Dermis blood vessel endothelial cell (primary cell): ENCODE measurements at regions not wholly inside any gene's neighbourhood (a gene's known extent, or its start where the extent isn't known, plus 50 kb on each side); places are given as distances from the start of the nearest gene placed in this dataset.

Experiments used
- DNase-seq: peaks from one replicate; pipeline ENCODE4 v3.0.0; 2010

DNA sequence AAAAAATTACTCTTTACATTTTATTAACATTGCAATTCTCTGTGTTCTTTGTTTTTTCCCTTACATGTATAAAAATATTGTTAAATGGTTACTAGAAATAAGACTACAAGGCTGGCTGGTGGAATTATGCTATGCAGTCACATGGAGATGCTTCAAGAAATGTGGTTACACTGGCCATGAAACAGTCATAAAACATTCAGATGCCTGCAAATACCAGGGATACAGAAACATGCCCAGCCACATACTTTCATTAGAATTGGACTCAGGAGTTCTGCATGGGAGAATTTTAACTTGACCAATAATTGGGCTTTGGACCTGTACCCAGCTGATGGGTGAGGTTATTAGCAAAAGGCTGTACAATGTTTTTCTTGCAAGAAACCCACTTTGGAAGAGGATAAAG lies 1407.7 kb upstream of the SLC10A2 start:
- DNase-seq: no peak

DNA sequence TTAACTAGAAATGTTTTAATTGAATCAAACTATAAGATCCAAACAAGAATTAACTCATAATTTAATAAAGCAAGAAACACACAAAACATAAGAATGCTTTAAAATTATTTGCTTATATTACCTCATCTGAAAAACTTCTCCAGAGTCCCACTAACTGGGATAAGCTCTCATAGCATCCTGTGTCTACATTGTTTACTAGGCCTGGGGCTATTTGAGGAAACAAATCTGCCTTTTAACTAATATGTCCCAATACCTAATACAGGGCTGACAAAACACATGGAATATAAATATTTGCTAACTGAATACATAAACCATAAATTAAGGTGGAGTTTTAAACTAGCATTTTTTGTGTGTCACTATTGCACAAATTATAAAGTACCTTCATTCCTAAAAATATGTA lies 1399.8 kb upstream of the SLC10A2 start:
- DNase-seq: no peak

DNA sequence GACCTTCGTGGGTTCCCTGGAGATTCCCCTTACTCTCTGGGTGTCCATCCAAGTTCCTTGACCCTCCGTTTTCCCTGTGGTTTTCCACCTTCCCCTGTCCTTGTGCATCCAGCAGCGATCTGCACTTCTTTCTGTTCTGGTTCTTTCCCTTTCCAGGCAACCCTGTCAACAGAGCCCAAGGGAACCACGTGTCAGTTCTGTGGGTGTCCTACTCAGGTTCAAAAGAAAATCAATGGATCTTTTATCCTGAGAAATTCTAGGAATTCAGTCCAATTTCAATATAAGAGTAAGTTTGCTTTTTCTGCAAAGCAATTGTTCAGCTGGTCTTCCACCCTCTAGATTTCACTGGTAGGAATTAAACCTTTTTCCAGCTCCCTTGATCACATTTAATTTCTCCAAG lies 1394.8 kb upstream of the SLC10A2 start:
- DNase-seq: no peak

DNA sequence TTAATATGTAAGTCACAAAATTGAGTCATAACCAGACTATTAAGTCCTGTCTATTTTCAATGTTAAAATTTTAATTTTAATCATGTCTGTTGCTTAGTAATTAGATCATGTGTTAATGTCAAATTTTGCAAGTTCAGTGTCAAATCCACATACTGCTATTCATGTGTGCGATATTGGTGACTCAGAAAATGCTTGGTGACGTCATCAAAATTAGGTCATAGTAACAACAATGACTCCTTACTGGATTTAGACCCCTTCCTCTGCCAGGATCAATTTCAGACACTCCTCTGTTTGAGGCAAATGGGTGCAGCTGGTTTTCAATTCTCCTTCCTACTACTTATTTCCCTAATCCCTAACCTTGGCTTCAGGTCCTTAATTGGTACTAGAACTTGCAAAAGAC lies 1394.3 kb upstream of the SLC10A2 start:
- DNase-seq: peak; percentile 15

DNA sequence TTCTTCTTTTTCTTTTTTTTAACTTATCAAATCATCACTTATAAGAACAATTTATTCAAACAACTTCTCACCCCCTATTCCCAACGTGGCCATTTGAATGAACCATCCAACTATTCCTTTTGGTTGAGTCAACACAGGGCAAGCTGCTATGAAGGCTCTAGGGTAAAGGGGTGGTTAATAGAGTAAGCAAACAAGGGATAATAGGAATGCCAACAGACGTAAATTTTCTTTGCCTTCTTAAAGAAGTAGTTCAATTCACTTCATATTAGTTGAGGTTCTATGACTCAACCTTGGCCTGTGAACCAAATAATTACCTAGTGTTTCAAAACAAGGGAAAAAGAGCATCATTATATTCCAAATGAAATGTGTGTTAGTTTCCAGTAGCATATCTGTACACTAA lies 1383.8 kb upstream of the SLC10A2 start:
- no peak for DNase-seq

DNA sequence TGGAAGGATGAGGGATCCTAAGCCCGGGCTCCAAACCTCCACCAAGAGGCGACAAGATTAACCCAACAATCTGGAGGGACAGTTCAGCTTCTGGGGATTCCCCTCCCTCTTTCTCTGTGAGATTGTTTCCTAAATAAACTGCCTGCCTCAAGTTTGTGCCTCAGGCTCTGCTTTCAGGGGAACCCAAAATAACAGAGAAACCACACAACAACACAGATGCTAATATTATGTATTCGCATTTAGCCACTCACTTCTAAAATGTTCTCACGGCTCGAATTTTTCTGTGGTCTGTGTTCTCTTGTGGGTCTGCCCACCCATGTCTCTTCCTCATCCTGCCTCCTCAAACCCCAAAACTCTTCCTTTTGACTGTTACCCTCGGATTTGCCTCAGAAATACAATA lies 1381.1 kb upstream of the SLC10A2 start:
- no peak for DNase-seq

DNA sequence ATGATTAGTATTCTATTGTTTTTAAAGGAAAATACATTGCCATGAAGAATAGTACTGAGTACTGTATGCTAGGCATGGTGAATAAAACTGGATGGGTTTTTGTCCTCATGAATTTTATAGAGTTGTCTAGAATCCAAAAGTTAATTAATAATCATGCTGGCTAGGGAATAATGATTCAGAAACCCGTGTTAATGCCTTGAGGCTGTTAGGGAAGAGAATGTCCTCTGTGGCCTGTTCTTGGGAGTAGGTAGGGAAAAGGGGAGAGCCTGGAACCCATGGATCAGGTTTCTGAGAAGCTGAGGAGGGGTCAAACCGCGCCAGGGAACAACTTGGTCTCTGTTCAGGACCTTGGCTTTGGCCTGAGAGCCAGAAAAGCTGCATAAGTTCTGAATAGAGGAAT lies 1376.3 kb upstream of the SLC10A2 start:
- DNase-seq: no peak

DNA sequence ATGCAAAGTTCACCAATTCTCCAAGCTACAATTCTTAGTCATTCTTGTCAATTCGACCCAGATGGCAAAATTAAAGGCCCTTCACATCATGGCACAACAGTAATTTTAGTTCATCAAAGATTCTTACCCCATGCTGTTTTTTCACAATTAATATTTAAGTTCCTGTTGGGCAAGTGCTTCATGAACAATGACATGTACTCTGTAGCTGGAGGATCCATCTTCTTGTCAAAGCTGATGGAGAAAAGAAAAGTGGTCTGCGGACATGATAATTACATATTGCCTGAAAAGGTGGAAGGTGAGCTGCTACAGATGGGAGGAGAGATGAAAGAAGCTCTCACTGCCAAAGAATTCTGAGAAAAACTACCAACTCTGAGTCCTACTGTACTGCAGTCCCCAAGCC lies 1370.3 kb upstream of the SLC10A2 start:
- no peak for DNase-seq

DNA sequence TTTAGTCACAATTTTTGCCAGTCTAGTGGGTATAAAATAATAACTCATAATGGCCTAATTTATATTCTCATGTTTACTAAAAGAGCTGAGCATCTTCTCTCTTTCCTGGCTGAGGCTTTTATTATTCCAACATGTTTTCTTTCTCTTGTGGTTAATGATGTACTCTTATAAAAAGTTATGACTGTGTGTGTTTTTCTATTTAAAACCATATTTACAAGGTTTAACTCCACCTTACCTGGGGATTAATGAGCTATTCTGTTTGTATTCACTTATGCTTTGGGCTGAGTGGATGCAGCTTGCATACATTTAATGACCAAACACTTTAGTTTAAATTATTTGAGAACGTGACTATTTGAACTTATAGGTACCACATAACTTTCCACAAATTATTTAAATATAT lies 1365.7 kb upstream of the SLC10A2 start:
- no peak for DNase-seq

DNA sequence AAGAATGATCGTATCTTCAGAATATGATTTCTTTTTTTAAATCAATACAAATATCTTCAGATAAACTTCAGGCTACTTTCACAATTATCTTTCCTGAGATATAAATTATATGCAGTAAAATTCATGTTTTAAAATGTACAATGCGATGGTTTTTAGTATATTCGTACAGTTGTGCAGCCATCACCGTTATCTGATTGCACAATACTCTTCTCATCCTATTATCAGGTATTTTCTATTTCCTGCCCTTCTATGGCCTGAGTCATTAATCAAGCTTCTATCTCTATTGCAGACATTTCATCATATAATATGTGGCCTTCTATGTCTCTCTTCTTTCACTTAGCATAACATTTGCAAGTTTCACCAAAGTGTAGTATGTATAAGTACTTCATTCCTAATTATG lies 1360.2 kb upstream of the SLC10A2 start:
- no peak for DNase-seq

DNA sequence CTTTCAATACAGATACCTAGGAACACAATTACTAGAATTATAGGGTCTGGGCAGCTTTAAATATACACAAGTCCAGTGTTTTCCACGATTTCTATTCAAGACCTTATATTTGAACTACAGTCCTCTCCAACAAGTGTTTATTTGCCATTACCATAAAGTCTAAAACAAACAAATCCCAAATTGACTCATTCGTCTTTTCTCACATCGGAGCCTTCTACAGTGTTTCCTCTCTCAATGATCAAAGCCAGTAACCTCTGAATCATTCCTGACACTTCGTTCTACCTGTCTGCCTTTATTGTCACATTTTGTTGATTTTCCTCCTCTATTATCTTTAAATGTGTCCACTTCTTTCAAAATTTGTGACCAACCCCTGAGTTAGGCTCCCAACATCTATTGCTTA lies 1356.5 kb upstream of the SLC10A2 start:
- no peak for DNase-seq

DNA sequence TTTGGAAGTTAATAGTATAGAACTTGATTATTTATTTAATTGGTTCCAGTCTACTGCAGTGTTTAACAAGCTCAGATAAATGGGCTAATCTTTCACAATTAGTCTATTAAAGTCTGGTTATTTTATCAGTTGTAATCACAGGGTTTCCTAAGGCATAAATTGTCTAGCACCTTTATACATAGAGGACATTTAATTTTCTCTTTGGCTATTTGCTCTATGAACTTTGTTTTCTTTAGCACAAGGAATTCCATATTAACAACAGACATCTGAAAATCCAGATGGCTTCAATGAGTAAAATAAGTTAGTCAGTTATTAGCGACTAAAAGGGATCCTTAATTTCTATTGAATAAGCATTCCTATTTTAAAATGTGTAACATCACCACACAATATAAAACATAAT lies 1350.8 kb upstream of the SLC10A2 start:
- DNase-seq: no peak

DNA sequence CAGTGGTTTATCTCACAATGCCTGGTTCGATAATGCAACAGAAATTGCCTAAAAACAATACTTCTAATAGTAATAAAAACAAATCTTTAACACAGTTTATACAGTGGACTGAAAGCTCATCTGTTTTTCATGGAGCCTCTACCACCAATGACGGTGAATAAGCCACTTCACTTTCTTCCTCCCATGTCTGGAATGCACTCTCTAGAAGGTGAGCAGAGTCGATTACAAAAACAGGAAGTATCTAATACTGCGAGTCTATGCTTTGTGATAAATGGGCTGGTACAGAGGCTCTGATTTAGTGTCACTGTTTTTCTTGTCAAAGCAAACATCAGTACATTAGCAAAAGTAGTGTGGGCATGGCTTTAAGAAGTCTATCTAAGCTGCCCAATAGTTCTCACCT lies 1348.6 kb upstream of the SLC10A2 start:
- peak; percentile 21 for DNase-seq

DNA sequence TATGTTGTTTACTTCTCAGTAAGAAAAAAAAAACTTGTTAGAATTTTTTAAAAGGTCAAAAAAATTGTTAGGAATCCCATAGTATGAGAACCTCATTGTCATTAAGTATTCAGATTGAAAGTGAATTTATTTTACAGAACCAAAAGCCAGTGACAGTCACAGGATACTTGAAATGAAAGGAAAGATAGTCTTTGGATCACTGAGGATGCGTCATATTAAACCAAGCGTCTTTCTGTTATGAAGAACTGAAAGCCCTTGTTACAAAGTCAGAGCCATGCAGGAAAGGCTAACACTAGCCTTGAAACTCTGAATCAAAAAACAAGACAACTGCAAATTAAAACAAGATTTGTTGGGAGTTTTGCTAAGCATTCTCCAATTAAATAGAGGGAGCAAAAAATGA lies 1348.0 kb upstream of the SLC10A2 start:
- no peak for DNase-seq

DNA sequence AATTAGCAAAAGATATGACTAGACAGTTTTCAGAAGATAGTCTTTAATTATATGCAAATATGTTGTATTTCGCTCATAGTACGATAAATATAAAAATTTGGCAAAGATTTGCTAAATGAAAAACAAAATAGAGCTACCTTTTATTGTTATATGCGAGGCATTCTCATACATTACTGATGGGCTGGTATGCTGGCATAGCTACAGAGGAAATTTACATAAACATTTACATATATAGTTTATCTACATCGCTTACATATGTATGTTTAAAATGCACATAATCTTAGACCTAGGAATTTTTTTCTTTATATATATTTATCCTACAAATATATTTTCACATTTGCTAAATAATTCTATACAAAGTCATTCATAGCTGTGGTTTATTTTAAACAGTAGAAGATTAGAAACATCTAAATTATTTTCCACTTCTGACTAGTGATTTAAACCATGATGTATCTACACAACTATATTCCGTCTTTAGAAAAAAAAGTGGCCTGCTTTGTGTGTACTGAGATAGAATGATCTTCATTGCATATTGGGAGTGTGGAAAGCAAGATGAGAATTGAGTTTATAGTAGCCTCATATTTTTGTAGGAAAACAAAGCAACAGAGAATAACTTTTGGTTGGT lies 1345.0 kb upstream of the SLC10A2 start:
- no peak for DNase-seq

DNA sequence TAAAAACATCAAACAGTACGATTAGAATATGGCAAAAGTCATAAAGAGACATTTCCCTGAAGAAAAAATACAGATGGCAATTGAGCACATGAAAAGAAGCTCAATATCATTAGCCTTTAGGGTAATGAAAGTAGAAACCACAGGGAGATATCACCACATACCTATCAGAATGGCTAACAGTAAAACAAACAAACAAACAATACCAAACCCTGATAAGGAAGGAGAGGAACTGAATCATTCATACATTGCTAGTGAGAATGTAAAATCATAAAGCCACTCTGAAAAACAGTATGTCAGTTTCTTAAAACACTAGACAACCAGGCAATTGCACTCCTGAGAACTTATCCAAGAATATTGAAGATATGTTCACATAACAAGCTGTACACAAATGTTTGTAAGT lies 1342.5 kb upstream of the SLC10A2 start:
- DNase-seq: peak; percentile 17

DNA sequence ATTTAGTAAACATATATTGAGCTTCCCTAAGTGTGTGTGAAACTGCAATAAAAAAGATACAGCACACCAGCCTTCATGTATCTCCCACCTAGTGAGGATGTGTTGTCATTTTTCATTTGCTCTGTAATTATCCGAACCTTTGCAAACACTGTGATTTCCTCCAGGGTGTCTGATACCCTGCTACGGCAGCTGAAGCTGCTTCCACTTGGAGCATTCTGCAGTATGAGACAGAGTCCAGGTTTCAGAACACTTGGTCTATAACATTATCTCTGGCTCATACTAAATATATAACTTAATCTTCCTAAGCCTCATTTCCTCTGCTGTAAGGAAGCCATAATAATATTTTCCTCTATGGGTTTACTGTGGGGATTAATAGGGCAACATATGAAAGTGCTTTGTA lies 1338.1 kb upstream of the SLC10A2 start:
- no peak for DNase-seq

DNA sequence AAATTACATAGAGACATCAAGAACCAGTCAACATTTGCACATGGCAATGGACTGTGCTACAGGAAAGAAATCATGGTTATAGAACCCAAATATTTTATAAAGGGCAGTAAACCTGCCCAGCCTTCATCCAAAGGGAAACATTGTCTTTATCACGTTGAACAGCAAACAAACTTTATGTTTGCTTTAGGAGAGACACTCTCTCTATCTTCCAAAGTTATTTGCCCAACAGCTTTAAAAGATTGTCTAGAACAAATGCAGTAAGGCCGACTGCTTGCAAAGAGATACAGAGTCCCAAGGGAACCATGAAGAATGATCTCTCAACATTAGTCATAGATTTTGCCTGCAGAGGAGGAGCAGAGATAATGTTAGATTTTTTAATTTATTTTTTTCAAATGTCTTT lies 1323.5 kb upstream of the SLC10A2 start:
- DNase-seq: no peak

DNA sequence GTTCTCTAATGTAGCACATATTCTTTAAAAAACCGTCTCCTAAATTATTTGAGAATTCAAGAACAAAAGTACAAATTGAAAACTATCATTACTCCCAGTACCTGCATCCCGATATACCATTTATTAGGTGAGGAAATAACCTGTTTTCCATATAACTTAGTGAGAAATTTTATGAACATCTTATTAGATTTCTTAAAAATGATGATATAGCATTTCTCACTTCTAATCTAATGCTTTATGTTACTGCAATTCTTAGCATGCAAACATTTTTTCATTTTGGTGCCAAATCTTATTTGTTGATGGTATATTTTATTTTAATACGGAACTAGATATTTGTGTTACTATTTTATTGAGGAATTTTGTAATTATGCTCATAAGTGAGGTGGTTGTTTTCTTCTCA lies 1321.3 kb upstream of the SLC10A2 start:
- DNase-seq: no peak

DNA sequence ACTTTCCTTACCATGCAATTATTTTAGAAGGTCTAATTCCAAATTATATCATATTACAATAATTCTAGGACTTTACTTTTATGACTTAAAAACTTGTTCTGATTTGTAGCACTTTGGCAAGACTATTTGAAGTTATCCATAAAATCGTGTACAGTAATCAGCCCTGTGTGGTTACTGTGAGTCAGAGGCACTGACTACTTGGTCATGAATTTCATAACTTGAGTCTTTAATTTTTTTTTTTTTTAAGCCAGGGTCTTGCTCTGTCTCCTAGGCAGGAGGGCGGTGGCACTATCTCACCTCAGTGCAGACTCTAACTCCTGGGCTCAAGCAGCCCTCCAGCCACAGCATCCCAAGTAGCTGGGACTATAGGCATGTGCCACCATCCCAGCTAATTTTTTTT lies 1319.2 kb upstream of the SLC10A2 start:
- DNase-seq: no peak

DNA sequence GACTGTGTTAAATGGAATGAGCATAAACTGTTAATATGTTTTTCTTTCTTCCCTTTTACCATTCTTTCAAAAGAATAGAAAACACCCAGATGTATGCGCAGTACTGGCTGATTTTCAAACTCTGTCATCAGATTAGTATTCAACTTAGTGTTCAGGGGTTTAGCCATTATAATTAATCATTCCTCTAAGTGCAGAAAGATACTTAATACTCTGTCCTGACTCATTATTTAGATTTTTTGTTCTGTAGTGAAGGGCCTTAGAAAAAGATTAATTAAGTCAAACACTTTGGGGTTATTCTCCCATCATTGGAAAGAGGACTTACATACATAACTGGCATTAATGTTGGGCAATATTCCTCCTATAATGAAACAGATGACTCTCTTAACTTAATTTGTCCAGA lies 1316.7 kb upstream of the SLC10A2 start:
- DNase-seq: no peak

DNA sequence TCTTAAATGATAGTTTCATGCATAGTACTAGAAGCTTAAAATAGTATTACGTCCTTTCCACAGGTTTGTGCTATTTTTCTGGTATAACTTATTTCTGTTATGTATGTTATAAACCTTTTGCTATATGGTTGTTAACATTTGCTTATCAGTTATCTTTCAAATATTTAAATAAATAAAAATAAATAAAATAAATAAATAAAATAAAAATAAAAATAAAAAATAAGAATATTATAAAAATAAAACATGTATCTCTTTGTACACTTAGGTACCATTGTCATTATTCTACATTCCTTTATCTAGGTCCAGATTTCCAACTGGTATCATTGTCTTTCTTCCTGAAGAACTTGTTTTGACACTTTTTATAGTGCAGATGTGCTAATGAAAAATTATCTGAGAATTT lies 1310.4 kb upstream of the SLC10A2 start:
- no peak for DNase-seq

DNA sequence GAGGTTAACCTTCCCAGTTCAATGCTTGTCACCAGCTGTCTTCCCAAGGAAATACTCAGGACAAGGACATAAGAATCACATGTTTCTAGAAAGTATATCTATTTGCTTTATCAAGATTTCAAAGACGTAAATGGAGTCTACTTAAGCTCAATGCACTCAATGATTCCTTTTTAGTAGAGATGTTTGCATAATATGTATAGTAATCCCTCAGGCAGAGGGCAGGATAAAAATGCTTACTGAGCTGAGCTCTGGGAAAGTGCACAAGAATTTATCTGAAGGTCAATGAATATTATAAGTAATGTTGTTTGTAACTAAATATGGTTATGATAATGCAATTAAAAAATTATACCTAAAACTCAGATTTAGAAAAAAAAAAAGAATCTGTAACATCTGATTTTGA lies 1309.4 kb upstream of the SLC10A2 start:
- DNase-seq: no peak

DNA sequence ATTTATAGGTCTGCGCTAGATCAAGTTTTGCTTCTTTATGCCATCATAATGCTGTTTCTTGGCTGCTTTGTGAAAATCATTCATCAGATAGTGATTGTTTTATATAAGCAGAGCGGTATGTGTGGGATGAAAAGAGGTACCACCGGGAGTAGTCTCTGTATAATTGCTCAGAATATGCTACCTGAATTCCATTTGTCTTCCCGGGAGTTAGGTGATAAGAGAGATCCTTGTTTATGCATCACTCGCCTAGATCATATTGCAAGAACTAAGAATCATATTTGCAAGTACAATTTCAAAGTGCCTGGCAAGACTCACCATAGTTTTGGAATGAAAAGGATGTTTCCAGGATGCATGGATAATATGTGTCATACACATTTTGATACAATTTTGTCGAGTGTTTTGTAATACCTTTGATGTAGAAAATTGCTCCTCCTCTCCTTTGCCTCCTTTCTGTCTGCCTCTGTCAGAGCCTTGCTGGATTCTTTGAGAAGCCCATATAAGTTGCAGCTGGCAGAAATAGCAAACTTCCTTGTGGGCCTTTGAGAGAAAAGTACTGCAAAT lies 1306.0 kb upstream of the SLC10A2 start:
- DNase-seq: no peak

DNA sequence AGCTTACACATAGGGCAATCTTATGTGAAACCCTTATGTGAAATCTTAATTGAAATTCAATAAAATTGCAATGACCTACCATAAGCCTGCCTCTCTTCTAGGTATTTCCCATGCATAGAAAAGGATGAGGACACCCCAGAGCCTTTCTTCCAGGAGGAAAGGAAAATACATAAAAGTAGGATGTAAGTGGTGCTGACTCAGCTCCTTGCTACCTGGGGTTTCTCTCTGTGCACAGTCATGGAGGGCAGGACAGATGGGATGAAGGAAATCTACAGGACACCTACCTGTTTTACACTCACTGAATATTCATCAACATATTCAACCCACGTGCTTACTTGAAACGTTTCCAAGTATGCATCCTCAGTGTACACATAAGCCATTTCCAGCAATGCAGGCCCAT lies 1299.2 kb upstream of the SLC10A2 start:
- no peak for DNase-seq
